ENCODE measurements at regions not wholly inside any gene's neighbourhood (a gene's known extent, or its start where the extent isn't known, plus 50 kb on each side); places are given as distances from the start of the nearest gene placed in this dataset.

DNA sequence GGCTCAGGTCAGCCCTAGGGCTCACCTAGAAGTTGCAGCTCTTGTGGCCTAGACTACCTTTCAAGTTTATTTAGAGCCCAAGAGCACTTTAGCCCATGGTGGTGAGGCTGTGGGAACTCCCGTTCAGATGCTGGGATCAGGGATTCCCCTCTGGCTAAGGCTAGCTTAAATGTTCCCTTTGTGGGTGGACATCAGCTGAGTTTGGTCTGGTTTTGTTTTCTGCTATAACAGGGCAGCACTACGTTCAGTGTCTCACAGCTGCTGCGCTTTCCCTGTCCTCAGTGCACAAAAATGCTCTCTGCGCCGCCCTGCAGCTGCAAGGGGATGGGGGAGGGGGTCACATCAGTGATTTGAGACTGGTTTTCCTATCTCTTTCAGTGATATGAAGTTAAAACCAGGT lies 170.5 kb upstream of the KCNJ3 start:
- Histone ChIP-seq H3K27ac (ENCODE audit: low read depth, low read length, poor library complexity, severe bottlenecking) (no peak overlapping the region), H3K4me1 (ENCODE audit: insufficient read depth, low read length, poor library complexity, severe bottlenecking) (no peaks in the 10 kb centered on the region), H3K4me3 (ENCODE audit: low read depth, low read length, poor library complexity, severe bottlenecking) (no peak overlapping the region), H3K27me3 (replicated peaks; ENCODE audit: insufficient read depth, low read depth, low read length, poor library complexity) (no peaks in the 10 kb centered on the region), H3K9me3 (ENCODE audit: low read depth, low read length, poor library complexity, severe bottlenecking) (no peaks in the 10 kb centered on the region), H3K36me3 (ENCODE audit: insufficient read depth, low read length, poor library complexity, severe bottlenecking) (no peaks in the 10 kb centered on the region)
- intact Hi-C loops (cut with micrococcal nuclease; ENCODE audit: unreplicated experiment): no loop called here
- TF ChIP-seq, protein P1, sequence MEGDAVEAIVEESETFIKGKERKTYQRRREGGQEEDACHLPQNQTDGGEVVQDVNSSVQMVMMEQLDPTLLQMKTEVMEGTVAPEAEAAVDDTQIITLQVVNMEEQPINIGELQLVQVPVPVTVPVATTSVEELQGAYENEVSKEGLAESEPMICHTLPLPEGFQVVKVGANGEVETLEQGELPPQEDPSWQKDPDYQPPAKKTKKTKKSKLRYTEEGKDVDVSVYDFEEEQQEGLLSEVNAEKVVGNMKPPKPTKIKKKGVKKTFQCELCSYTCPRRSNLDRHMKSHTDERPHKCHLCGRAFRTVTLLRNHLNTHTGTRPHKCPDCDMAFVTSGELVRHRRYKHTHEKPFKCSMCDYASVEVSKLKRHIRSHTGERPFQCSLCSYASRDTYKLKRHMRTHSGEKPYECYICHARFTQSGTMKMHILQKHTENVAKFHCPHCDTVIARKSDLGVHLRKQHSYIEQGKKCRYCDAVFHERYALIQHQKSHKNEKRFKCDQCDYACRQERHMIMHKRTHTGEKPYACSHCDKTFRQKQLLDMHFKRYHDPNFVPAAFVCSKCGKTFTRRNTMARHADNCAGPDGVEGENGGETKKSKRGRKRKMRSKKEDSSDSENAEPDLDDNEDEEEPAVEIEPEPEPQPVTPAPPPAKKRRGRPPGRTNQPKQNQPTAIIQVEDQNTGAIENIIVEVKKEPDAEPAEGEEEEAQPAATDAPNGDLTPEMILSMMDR (conservative IDR thresholded peaks at IDR 0.05; ENCODE audit: low read depth, low read length): no peak
- TF ChIP-seq EZH2 (IDR thresholded peaks at IDR 0.05; ENCODE audit: borderline replicate concordance, low read depth, low read length, poor library complexity, severe bottlenecking): no peak
- no TSS peak for BruUV-seq (replicated peaks)
- ChIA-PET POLR2A (ENCODE audit: low non-redundant PET) (no interaction called here), CTCF (no interaction called here)
- no peak for DNase-seq (ENCODE audit: low spot score)

DNA sequence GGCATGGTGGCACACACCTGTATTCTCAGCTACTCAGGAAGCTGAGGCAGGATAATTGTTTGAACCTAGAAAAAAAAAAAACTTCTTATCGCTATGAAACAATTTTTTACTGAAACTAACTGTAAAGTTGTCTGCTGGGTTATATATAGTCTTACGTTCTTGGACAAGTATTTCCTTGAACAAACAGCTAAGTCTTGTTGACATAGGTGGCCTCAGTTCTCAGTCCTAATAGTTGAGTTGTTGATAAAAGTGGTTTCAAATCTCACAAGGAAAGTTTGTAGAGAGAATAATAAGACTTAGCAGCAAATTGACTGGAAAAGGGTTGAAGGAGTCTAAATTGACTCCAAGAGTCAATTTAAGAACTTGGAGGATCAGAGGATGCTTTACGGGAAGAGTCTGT lies 166.5 kb upstream of the KCNJ3 start:
- ChIA-PET CTCF (no interaction called here), POLR2A (ENCODE audit: low non-redundant PET) (no interaction called here)
- Histone ChIP-seq H3K9me3 (ENCODE audit: low read depth, low read length, poor library complexity, severe bottlenecking) (no peaks in the 10 kb centered on the region), H3K27ac (ENCODE audit: low read depth, low read length, poor library complexity, severe bottlenecking) (no peak overlapping the region), H3K4me3 (ENCODE audit: low read depth, low read length, poor library complexity, severe bottlenecking) (no peak overlapping the region), H3K4me1 (ENCODE audit: insufficient read depth, low read length, poor library complexity, severe bottlenecking) (no peaks in the 10 kb centered on the region), H3K27me3 (replicated peaks; ENCODE audit: insufficient read depth, low read depth, low read length, poor library complexity) (no peaks in the 10 kb centered on the region), H3K36me3 (ENCODE audit: insufficient read depth, low read length, poor library complexity, severe bottlenecking) (no peaks in the 10 kb centered on the region)
- DNase-seq (ENCODE audit: low spot score): no peak
- no TSS peak for BruUV-seq (replicated peaks)
- TF ChIP-seq EZH2 (IDR thresholded peaks at IDR 0.05; ENCODE audit: borderline replicate concordance, low read depth, low read length, poor library complexity, severe bottlenecking): no peak
- TF ChIP-seq, protein P1 (conservative IDR thresholded peaks at IDR 0.05; ENCODE audit: low read depth, low read length): no peak
- intact Hi-C loops (cut with micrococcal nuclease; ENCODE audit: unreplicated experiment): no loop called here

DNA sequence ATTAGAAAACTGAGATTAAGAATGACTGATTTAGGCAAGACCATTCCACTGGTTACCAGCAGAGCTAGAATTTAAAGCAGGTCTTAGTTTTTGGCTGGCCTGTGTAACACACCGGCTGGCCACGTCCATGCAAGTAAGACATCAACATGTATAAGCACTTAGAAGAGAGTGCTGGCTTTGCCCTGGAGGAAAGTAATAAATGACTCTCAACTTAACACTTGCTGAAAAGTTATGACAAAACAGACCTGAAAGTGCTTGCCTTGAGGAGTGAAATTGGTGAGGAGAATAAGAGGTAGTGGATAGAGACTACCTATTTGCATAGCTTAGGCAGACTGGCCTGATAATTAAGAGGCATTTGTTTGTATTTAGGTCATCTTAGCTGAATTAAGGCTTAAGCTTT lies 165.7 kb upstream of the KCNJ3 start:
- BruUV-seq (replicated peaks): no TSS peak
- intact Hi-C loops (cut with micrococcal nuclease; ENCODE audit: unreplicated experiment): no loop called here
- no peaks in the 10 kb centered on the region for H3K27me3 ChIP-seq (replicated peaks; ENCODE audit: insufficient read depth, low read depth, low read length, poor library complexity)
- no peak overlapping the region for H3K27ac ChIP-seq (ENCODE audit: low read depth, low read length, poor library complexity, severe bottlenecking)
- CTCF ChIA-PET: no interaction called here
- H3K9me3 ChIP-seq (ENCODE audit: low read depth, low read length, poor library complexity, severe bottlenecking): no peaks in the 10 kb centered on the region
- H3K4me3 ChIP-seq (ENCODE audit: low read depth, low read length, poor library complexity, severe bottlenecking): no peak overlapping the region
- no peak for DNase-seq (ENCODE audit: low spot score)
- no peak for TF ChIP-seq EZH2 (IDR thresholded peaks at IDR 0.05; ENCODE audit: borderline replicate concordance, low read depth, low read length, poor library complexity, severe bottlenecking)
- TF ChIP-seq, protein P1 (conservative IDR thresholded peaks at IDR 0.05; ENCODE audit: low read depth, low read length): no peak
- POLR2A ChIA-PET (ENCODE audit: low non-redundant PET): no interaction called here
- H3K36me3 ChIP-seq (ENCODE audit: insufficient read depth, low read length, poor library complexity, severe bottlenecking): no peaks in the 10 kb centered on the region
- H3K4me1 ChIP-seq (ENCODE audit: insufficient read depth, low read length, poor library complexity, severe bottlenecking): no peaks in the 10 kb centered on the region

Measured in A673 (cell line).